GM12878 (cell line): ENCODE measurements at regions not wholly inside any gene's neighbourhood (a gene's known extent, or its start where the extent isn't known, plus 50 kb on each side); places are given as distances from the start of the nearest gene placed in this dataset.

Experiments
- ATAC-seq: fragments of 200-7000 bp; cut with Tn5 transposase; 3 replicates; pipeline ENCODE4 v1.9.1; 2020; ENCODE audit warnings: mild to moderate bottlenecking, moderate library complexity
- BruUV-seq: library from RNA; stranded (reverse); fragments of 400-500 nt; replicated peaks from 2 replicates; lab custom pipeline; 2021; lab: Mats Ljungman, UMichigan
- CTCF ChIA-PET: fragments of 300-600 bp; sonication (Branson Sonifier 250); formaldehyde crosslinking; extraction: SDS; loops from one replicate; lab custom pipeline; 2021; ENCODE audit warnings: inconsistent platforms; lab: Yijun Ruan, JAX
- POLR2A ChIA-PET: fragments of 350-600 bp; formaldehyde crosslinking; extraction: SDS; loops from one replicate; lab custom pipeline; 2021; ENCODE audit warnings: inconsistent platforms; lab: Charles Lee
- RAD21 ChIA-PET: fragments of 300-600 bp; sonication (Branson Sonifier 250); formaldehyde crosslinking; loops from one replicate; lab custom pipeline; 2023; ENCODE audit warnings: antibody characterized with exemption; ENCODE audit not compliant: unreplicated experiment; lab: Charles Lee
- SMC1A ChIA-PET: fragments of 300-600 bp; sonication (Branson Sonifier 250); formaldehyde crosslinking; loops from one replicate; lab custom pipeline; 2023; ENCODE audit not compliant: unreplicated experiment, uncharacterized antibody; lab: Charles Lee
- DNase-seq: peaks from one replicate; pipeline ENCODE4 v3.0.0-alpha.2; 2011; ENCODE audit warnings: low read depth, low spot score
- FAIRE-seq: peaks from 3 replicates; lab custom pipeline; 2011; peaks lifted over from hg19 to GRCh38; lab: Jason Lieb, UNC
- H2AFZ ChIP-seq: 2 replicates; pipeline ENCODE4 v1.6.0; 2011; ENCODE audit warnings: low read depth, low read length, control low read depth; ENCODE audit not compliant: control insufficient read depth
- H3K27ac ChIP-seq: 2 replicates; pipeline ENCODE4 v1.5.1; 2011; ENCODE audit warnings: control low read depth; ENCODE audit not compliant: control insufficient read depth, insufficient read depth
- H3K27me3 ChIP-seq, 2 experiments: replicated peaks in 1 of 2; 2 replicates each; pipeline versions ENCODE4 v1.6.0 to v1.6.1; 2011; ENCODE audit warnings: low read length in 1 of 2; ENCODE audit not compliant: control insufficient read depth in 2 of 2, insufficient read depth in 2 of 2
- H3K36me3 ChIP-seq, 2 experiments: 2 replicates each; pipeline ENCODE4 v1.5.1; 2011; ENCODE audit warnings: low read length in 1 of 2; ENCODE audit not compliant: control insufficient read depth in 2 of 2, insufficient read depth in 2 of 2
- H3K4me1 ChIP-seq: 2 replicates; pipeline ENCODE4 v1.6.1; 2011; ENCODE audit warnings: mild to moderate bottlenecking, low read length, moderate library complexity, mixed read lengths; ENCODE audit not compliant: control insufficient read depth, insufficient read depth
- H3K4me2 ChIP-seq: 2 replicates; pipeline ENCODE4 v1.6.0; 2011; ENCODE audit warnings: control low read depth; ENCODE audit not compliant: control insufficient read depth, insufficient read depth
- H3K4me3 ChIP-seq: fragments of 200-600 bp; sonication (generic); 2 replicates; pipeline ENCODE4 v1.5.1; 2016
- H3K79me2 ChIP-seq: 2 replicates; pipeline ENCODE4 v1.6.0; 2011; ENCODE audit warnings: low read length; ENCODE audit not compliant: control insufficient read depth, insufficient read depth
- H3K9ac ChIP-seq: 2 replicates; pipeline ENCODE4 v1.8.0; 2011; ENCODE audit warnings: low read length, control low read depth, mixed read lengths; ENCODE audit not compliant: control insufficient read depth, insufficient read depth
- H3K9me3 ChIP-seq: replicated peaks from 3 replicates; pipeline ENCODE4 v1.5.1; 2011; ENCODE audit warnings: mild to moderate bottlenecking, low read length; ENCODE audit not compliant: control insufficient read depth, insufficient read depth
- H4K20me1 ChIP-seq: 2 replicates; pipeline ENCODE4 v1.6.0; 2011; ENCODE audit not compliant: control insufficient read depth, insufficient read depth
- BACH1 ChIP-seq: fragments of 450-650 bp; IDR thresholded peaks from 2 replicates; pipeline ENCODE4 v1.6.1; 2017; ENCODE audit warnings: mild to moderate bottlenecking, borderline replicate concordance
- CEBPB ChIP-seq, 2 experiments: fragments of 150-350 bp in 1 of 2; IDR thresholded peaks; 2 replicates each; pipeline ENCODE4 v1.6.1; 2012 to 2014; ENCODE audit warnings: low read depth in 2 of 2, low read length in 2 of 2, borderline replicate concordance in 1 of 2, inconsistent platforms in 1 of 2
- CREM ChIP-seq: IDR thresholded peaks from 2 replicates; pipeline ENCODE4 v1.6.1; 2014; ENCODE audit warnings: antibody characterized with exemption, low read depth
- ELK1 ChIP-seq: IDR thresholded peaks from 2 replicates; pipeline ENCODE4 v1.6.1; 2012; ENCODE audit warnings: low read depth, low read length, improper control_type of control experiment
- KDM1A ChIP-seq: fragments of 200-600 bp; sonication (generic); IDR thresholded peaks from 2 replicates; pipeline ENCODE4 v1.6.1; 2016; ENCODE audit warnings: borderline replicate concordance
- KLF5 ChIP-seq: fragments of 450-650 bp; IDR thresholded peaks from 2 replicates; pipeline ENCODE4 v1.6.1; 2014; ENCODE audit warnings: mild to moderate bottlenecking; ENCODE audit not compliant: partially characterized antibody
- LARP7 ChIP-seq: fragments of 450-650 bp; IDR thresholded peaks from 2 replicates; pipeline ENCODE4 v1.6.1; 2017; ENCODE audit warnings: mild to moderate bottlenecking
- MYC ChIP-seq: IDR thresholded peaks from 2 replicates; pipeline ENCODE4 v1.6.1; 2011; ENCODE audit warnings: mild to moderate bottlenecking, low read length, moderate library complexity, inconsistent platforms; ENCODE audit not compliant: insufficient read depth, insufficient replicate concordance, insufficient read length, severe bottlenecking
- NR2F1 ChIP-seq: fragments of 450-650 bp; conservative IDR thresholded peaks from 2 replicates; pipeline ENCODE4 v1.6.1; 2017; ENCODE audit warnings: mild to moderate bottlenecking
- RELB ChIP-seq: fragments of 450-650 bp; IDR thresholded peaks from 2 replicates; pipeline ENCODE4 v1.6.1; 2017; ENCODE audit warnings: low read depth, mild to moderate bottlenecking, moderate library complexity
- RFX5 ChIP-seq: IDR thresholded peaks from 2 replicates; pipeline ENCODE4 v1.6.1; 2011; ENCODE audit warnings: low read depth, low read length, improper control_type of control experiment
- SMAD1 ChIP-seq: fragments of 450-650 bp; IDR thresholded peaks from 2 replicates; pipeline ENCODE4 v1.6.1; 2018; ENCODE audit warnings: mild to moderate bottlenecking, low read depth; ENCODE audit not compliant: partially characterized antibody
- SREBF2 ChIP-seq: IDR thresholded peaks from 2 replicates; pipeline ENCODE4 v1.6.1; 2012; ENCODE audit warnings: mild to moderate bottlenecking, low read length
- TCF7 ChIP-seq: IDR thresholded peaks from 2 replicates; pipeline ENCODE4 v1.6.1; 2014; ENCODE audit warnings: antibody characterized with exemption, borderline replicate concordance
- ZBTB40 ChIP-seq: fragments of 450-650 bp; IDR thresholded peaks from 2 replicates; pipeline ENCODE4 v1.6.1; 2016; ENCODE audit warnings: mild to moderate bottlenecking, moderate library complexity, borderline replicate concordance
- ZNF207 ChIP-seq: fragments of 450-650 bp; IDR thresholded peaks from 2 replicates; pipeline ENCODE4 v1.6.1; 2014; ENCODE audit warnings: antibody characterized with exemption, mild to moderate bottlenecking, borderline replicate concordance
- ZNF622 ChIP-seq: fragments of 450-650 bp; IDR thresholded peaks from 2 replicates; pipeline ENCODE4 v1.6.1; 2017; ENCODE audit warnings: mild to moderate bottlenecking, inconsistent platforms
- WGBS: methylation state at CpG from one replicate; pipeline ENCODE4 v1.1.6; 2016; ENCODE audit warnings: low lambda C conversion rate; ENCODE audit not compliant: insufficient replicate concordance, insufficient coverage; ENCODE audit errors: missing lambda C conversion rate; 5-methylcytosine and 5-hydroxymethylcytosine counted together
- in situ Hi-C: fragments of 300-500 bp; cut with MboI; formaldehyde crosslinking; loops from 9 replicates; pipeline ENCODE4 v1.14.3; 2018; ENCODE audit warnings: mixed read lengths
- intact Hi-C: fragments of 100-400 bp; cut with micrococcal nuclease; formaldehyde crosslinking; loops from one replicate; pipeline ENCODE4 v1.14.2; 2022; ENCODE audit not compliant: unreplicated experiment

- no peak for TF ChIP-seq CREM
- TF ChIP-seq RELB = no peak
- no peak for TF ChIP-seq SMAD1
- TF ChIP-seq KDM1A = no peak
- TF ChIP-seq RFX5 = no peak
These were observed 192.0 kb downstream of the CD109 start (continued) for GRCh38 chr6:73888050-73888449.

GRCh38 chr6:73885393-73885792, 189.4 kb downstream of the CD109 start:
- ChIA-PET SMC1A (interaction anchor here (0.7 kb wide), 1 partner anchor 245 kb away, joined by 4 read pairs; no protein-coding TSS in a partner anchor), CTCF (no interaction called here), POLR2A (interaction anchor here (0.7 kb wide), 1 partner anchor 1902 kb away, joined by 5 read pairs; no protein-coding TSS in a partner anchor), RAD21 (interaction anchor here (0.5 kb wide), 1 partner anchor 693 kb away, joined by 3 read pairs; no protein-coding TSS in a partner anchor)
- no peaks in the 10 kb centered on the region for H4K20me1 ChIP-seq
- no peak overlapping the region for H3K4me3 ChIP-seq
- H2AFZ ChIP-seq = no peak overlapping the region
- FAIRE-seq (no peak), ATAC-seq (no peak), DNase-seq (no peak)
- no peaks in the 10 kb centered on the region for H3K27me3 ChIP-seq
- in situ Hi-C loops = no loop called here
- H3K4me1 ChIP-seq = no peaks in the 10 kb centered on the region
- H3K27ac ChIP-seq = no peak overlapping the region
- no peaks in the 10 kb centered on the region for H3K36me3 ChIP-seq
- intact Hi-C loops = no loop called here
- H3K9ac ChIP-seq = no peak overlapping the region
- BruUV-seq = no TSS peak
- no peaks in the 10 kb centered on the region for H3K79me2 ChIP-seq
- WGBS = 73% methylated on average over 7 of the region's 7 CpGs
- H3K4me2 ChIP-seq = no peak overlapping the region
- H3K9me3 ChIP-seq = no peaks in the 10 kb centered on the region
- no peak for TF ChIP-seq ZNF207
- TF ChIP-seq ELK1 = no peak
- TF ChIP-seq BACH1 = no peak
- TF ChIP-seq ZNF622 = no peak
- TF ChIP-seq LARP7 = no peak
- no peak for TF ChIP-seq KLF5
- no peak for TF ChIP-seq NR2F1
- no peak for TF ChIP-seq CEBPB (IDR thresholded peaks at IDR 0.05; ENCODE audit: borderline replicate concordance in 1 of 2, low read depth in 2 of 2, low read length in 2 of 2)
- TF ChIP-seq MYC = no peak
- no peak for TF ChIP-seq ZBTB40
- TF ChIP-seq TCF7 = no peak
- no peak for TF ChIP-seq SREBF2
